Hepatocyte (in vitro differentiated cells): ENCODE measurements at regions not wholly inside any gene's neighbourhood (a gene's known extent, or its start where the extent isn't known, plus 50 kb on each side); places are given as distances from the start of the nearest gene placed in this dataset.

Source experiments
- CTCF ChIP-seq: fragments of 200-600 bp; sonication (generic); IDR thresholded peaks from 2 replicates; pipeline ENCODE4 v1.5.1; 2016; ENCODE audit warnings: antibody characterized with exemption, mild to moderate bottlenecking; ENCODE audit not compliant: poor library complexity
- EZH2 ChIP-seq: fragments of 200-600 bp; sonication (generic); IDR thresholded peaks from 2 replicates; pipeline ENCODE4 v1.6.1; 2016; ENCODE audit warnings: antibody characterized with exemption, mild to moderate bottlenecking, borderline replicate concordance
- EZH2phosphoT487 ChIP-seq: fragments of 200-600 bp; sonication (generic); IDR thresholded peaks from one replicate; pipeline ENCODE4 v1.6.1; 2018; ENCODE audit warnings: antibody characterized with exemption, mild to moderate bottlenecking, low read depth, moderate library complexity; ENCODE audit not compliant: unreplicated experiment, severe bottlenecking

- TF ChIP-seq CTCF (no peak), EZH2 (no peak), EZH2phosphoT487 (no peak)
Measured at GRCh38 chr2:147663153-147663961, 181.5 kb upstream of the ACVR2A start.
